NT2/D1 (cell line): ENCODE measurements at regions not wholly inside any gene's neighbourhood (a gene's known extent, or its start where the extent isn't known, plus 50 kb on each side); places are given as distances from the start of the nearest gene placed in this dataset.

Experiments
- DNase-seq: peaks from one replicate; pipeline ENCODE4 v3.0.0-alpha.2; 2011; ENCODE audit warnings: low read depth, low spot score
- H3K27me3 ChIP-seq: 2 replicates; pipeline ENCODE4 v1.6.0; 2011; ENCODE audit warnings: mild to moderate bottlenecking; ENCODE audit not compliant: insufficient read length, insufficient read depth
- H3K36me3 ChIP-seq: 2 replicates; pipeline ENCODE4 v1.6.1; 2011; ENCODE audit warnings: mild to moderate bottlenecking, low read length, mixed read lengths; ENCODE audit not compliant: insufficient read depth, insufficient read length
- H3K4me1 ChIP-seq: 2 replicates; pipeline ENCODE4 v1.5.1; 2011; ENCODE audit not compliant: insufficient read depth, insufficient read length
- H3K4me3 ChIP-seq: 2 replicates; pipeline ENCODE4 v1.5.1; 2011; ENCODE audit warnings: low read depth; ENCODE audit not compliant: insufficient read length
- H3K9ac ChIP-seq: 2 replicates; pipeline ENCODE4 v1.6.0; 2011; ENCODE audit warnings: low read depth; ENCODE audit not compliant: insufficient read length
- H3K9me3 ChIP-seq: 2 replicates; pipeline ENCODE4 v1.5.1; 2011; ENCODE audit warnings: mild to moderate bottlenecking, low read length; ENCODE audit not compliant: insufficient read depth
- SUZ12 ChIP-seq: IDR thresholded peaks from 2 replicates; pipeline ENCODE4 v1.6.1; 2011; ENCODE audit not compliant: insufficient read length, insufficient read depth; ENCODE audit errors: extremely low read depth
- ZNF274 ChIP-seq: IDR thresholded peaks from 2 replicates; pipeline ENCODE4 v1.6.1; 2011; ENCODE audit warnings: mild to moderate bottlenecking, low read depth, low read length

DNA sequence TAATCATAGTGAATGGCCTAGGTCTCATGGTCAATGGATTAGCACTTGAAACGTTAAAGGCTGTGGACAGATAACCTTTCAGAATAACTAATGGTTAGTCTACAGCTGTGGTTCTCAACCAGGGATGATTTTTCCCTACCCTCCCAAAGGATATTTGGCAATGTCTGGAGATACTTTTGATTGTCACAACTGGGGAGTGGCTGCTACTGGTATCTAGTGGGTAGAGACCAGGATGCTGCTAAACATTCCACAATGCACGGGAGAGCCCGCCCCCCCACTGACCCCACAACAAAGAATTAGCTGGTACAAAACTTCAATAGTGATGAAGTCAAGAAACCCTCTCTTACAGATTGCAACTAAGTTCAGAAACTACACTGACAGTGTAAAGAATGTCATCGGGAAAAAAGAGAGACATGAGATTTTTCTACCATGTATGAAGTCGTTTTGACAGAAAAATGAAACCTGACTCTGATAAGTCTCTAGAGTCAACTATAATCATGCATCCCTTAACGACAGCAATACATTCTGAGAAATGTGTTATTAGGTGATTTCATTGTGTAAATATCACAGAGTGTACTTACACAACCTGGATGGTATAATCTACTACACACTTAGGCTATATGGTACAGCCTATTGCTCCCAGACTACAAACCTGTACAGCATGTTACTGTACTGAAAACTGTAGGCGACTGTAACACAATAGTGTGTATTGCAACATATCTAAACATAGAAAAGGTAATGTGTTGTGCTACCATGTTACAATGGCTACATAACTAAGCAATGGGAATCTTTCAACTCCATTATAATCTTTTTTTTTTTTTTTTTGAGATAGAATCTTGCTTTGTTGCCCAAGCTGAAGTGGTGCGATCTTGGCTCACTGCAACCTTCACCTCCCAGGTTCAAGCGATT lies 49.7 kb upstream of the PRDX6 start:
- Histone ChIP-seq H3K9ac (no peak overlapping the region), H3K4me1 (peaks cover 4% of the 10 kb centered on the region), H3K9me3 (0 out of 2 replicates have a peak, but pooled peaks cover 5% of the 10 kb centered on the region), H3K4me3 (no peak overlapping the region), H3K36me3 (no peaks in the 10 kb centered on the region), H3K27me3 (no peaks in the 10 kb centered on the region)
- no peak for DNase-seq
- TF ChIP-seq SUZ12: no peak
- TF ChIP-seq ZNF274: no peak
